Brain microvascular endothelial cell (primary cell): ENCODE measurements at regions not wholly inside any gene's neighbourhood (a gene's known extent, or its start where the extent isn't known, plus 50 kb on each side); places are given as distances from the start of the nearest gene placed in this dataset.

Experiments
- DNase-seq: peaks from one replicate; pipeline ENCODE4 v3.0.0-alpha.2; 2020
- H3K27ac ChIP-seq: fragments of 250-450 bp; sonication (Bioruptor Pico); 2 replicates; pipeline ENCODE4 v1.5.1; 2020; ENCODE audit warnings: mild to moderate bottlenecking, moderate library complexity
- H3K27me3 ChIP-seq: fragments of 250-450 bp; sonication (Bioruptor Pico); replicated peaks from 2 replicates; pipeline ENCODE4 v1.5.1; 2020; ENCODE audit warnings: mild to moderate bottlenecking
- H3K36me3 ChIP-seq: fragments of 250-450 bp; sonication (Bioruptor Pico); replicated peaks from 2 replicates; pipeline ENCODE4 v1.5.1; 2020; ENCODE audit warnings: mild to moderate bottlenecking
- H3K4me3 ChIP-seq: 2 replicates; pipeline ENCODE4 v1.5.1; 2011; ENCODE audit warnings: low read depth, mild to moderate bottlenecking, control low read depth, low read length, moderate library complexity
- in situ Hi-C: cut with HindIII; loops from 2 replicates; pipeline ENCODE4 v1.10.0; 2017; ENCODE audit warnings: low sequenced_read_pairs, low pct_ligation_motif_present
- TF ChIP-seq, protein P1 (sequence below): IDR thresholded peaks from 2 replicates; pipeline ENCODE4 v1.5.1; 2011; ENCODE audit warnings: low read depth, mild to moderate bottlenecking, moderate library complexity, low read length, control low read depth, inconsistent platforms; ENCODE audit errors: missing control alignments

DNA sequence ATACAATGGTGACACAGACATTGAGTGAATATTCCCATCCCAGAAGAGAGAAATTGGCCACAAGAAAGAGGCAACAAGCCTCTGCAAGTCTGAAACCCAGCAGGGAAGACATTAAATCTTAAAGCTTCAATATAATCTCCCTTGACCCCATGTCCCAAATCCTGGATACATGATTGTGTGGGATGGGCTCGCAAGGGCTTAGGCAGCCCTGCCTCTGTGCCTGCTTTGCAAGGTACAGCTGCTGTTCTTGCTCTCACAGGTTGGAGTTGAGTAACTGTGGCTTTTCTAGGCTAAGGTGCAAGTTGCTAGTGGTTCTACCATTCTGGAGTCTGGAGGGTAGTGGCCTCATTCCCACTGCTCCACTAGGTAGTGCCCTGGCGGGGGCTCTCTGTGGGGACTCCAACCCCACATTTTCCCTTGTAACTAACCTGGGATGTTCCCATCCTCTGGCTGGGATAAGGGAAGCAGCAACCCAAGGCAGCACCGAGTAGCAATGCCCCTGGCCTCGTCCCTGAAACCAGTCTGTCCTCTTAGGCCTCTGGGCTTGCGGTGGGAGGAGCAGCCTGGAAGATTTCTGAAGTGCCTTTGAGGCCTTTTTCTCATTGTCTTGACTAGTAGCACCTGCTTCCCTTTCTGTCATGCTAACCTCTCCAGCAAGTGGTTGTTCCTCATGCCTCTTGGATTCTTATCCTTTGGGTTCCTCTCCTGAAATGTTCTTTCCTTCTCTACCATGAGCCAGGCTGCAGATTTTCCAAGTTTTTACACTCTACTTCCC, 90.0 kb downstream of the FAM174B start:
- no peaks in the 10 kb centered on the region for H3K27me3 ChIP-seq
- no peak for DNase-seq
- in situ Hi-C loops = no loop called here
- H3K36me3 ChIP-seq = no peaks in the 10 kb centered on the region
- TF ChIP-seq, protein P1, sequence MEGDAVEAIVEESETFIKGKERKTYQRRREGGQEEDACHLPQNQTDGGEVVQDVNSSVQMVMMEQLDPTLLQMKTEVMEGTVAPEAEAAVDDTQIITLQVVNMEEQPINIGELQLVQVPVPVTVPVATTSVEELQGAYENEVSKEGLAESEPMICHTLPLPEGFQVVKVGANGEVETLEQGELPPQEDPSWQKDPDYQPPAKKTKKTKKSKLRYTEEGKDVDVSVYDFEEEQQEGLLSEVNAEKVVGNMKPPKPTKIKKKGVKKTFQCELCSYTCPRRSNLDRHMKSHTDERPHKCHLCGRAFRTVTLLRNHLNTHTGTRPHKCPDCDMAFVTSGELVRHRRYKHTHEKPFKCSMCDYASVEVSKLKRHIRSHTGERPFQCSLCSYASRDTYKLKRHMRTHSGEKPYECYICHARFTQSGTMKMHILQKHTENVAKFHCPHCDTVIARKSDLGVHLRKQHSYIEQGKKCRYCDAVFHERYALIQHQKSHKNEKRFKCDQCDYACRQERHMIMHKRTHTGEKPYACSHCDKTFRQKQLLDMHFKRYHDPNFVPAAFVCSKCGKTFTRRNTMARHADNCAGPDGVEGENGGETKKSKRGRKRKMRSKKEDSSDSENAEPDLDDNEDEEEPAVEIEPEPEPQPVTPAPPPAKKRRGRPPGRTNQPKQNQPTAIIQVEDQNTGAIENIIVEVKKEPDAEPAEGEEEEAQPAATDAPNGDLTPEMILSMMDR = no peak
- no peak overlapping the region for H3K4me3 ChIP-seq
- H3K27ac ChIP-seq = no peak overlapping the region

GRCh38 chr15:92561754-92562153, 93.8 kb downstream of the FAM174B start:
- no peak overlapping the region for H3K4me3 ChIP-seq
- in situ Hi-C loops = no loop called here
- no peaks in the 10 kb centered on the region for H3K36me3 ChIP-seq
- DNase-seq = no peak
- TF ChIP-seq, protein P1 = no peak
- H3K27me3 ChIP-seq = no peaks in the 10 kb centered on the region
- no peak overlapping the region for H3K27ac ChIP-seq

- in situ Hi-C loops = no loop called here
- DNase-seq = no peak
- no peak overlapping the region for H3K4me3 ChIP-seq
- H3K27ac ChIP-seq = no peak overlapping the region
- TF ChIP-seq, protein P1 = no peak
- no peaks in the 10 kb centered on the region for H3K36me3 ChIP-seq
- no peaks in the 10 kb centered on the region for H3K27me3 ChIP-seq
Observed at GRCh38 chr15:92553317-92553716, 102.3 kb downstream of the FAM174B start.

- in situ Hi-C loops = no loop called here
Observed at GRCh38 chr15:92545996-92546395, 109.6 kb downstream of the FAM174B start.

GRCh38 chr15:92541291-92542200, 114.0 kb downstream of the FAM174B start:
- H3K36me3 ChIP-seq = no peaks in the 10 kb centered on the region
- in situ Hi-C loops = no loop called here
- no peak overlapping the region for H3K4me3 ChIP-seq
- H3K27me3 ChIP-seq = no peaks in the 10 kb centered on the region
- TF ChIP-seq, protein P1 = no peak
- no peak for DNase-seq
- no peak overlapping the region for H3K27ac ChIP-seq

More at GRCh38 chr15:92545996-92546395, 109.6 kb downstream of the FAM174B start:
- no peaks in the 10 kb centered on the region for H3K27me3 ChIP-seq
- TF ChIP-seq, protein P1 = no peak
- no peak overlapping the region for H3K4me3 ChIP-seq
- DNase-seq = no peak
- no peaks in the 10 kb centered on the region for H3K36me3 ChIP-seq
- no peak overlapping the region for H3K27ac ChIP-seq
